Osteocyte (in vitro differentiated cells): ENCODE measurements at regions not wholly inside any gene's neighbourhood (a gene's known extent, or its start where the extent isn't known, plus 50 kb on each side); places are given as distances from the start of the nearest gene placed in this dataset.

Experiments
- DNase-seq: peaks from one replicate; pipeline ENCODE4 v3.0.0; 2021; ENCODE audit warnings: mixed read lengths; ENCODE audit not compliant: unreplicated experiment; ENCODE audit errors: extremely low spot score
- H3K27ac Mint-ChIP-seq: one replicate; pipeline ENCODE4 v1.8.0; 2021; ENCODE audit warnings: mild to moderate bottlenecking, mixed read lengths; ENCODE audit not compliant: unreplicated experiment
- H3K27me3 Mint-ChIP-seq: one replicate; pipeline ENCODE4 v1.8.0; 2021; ENCODE audit warnings: mixed read lengths; ENCODE audit not compliant: unreplicated experiment
- H3K36me3 Mint-ChIP-seq: one replicate; pipeline ENCODE4 v1.8.0; 2021; ENCODE audit warnings: mixed read lengths; ENCODE audit not compliant: unreplicated experiment
- H3K4me1 Mint-ChIP-seq: one replicate; pipeline ENCODE4 v1.8.0; 2021; ENCODE audit warnings: mixed read lengths; ENCODE audit not compliant: unreplicated experiment
- H3K4me3 Mint-ChIP-seq: one replicate; pipeline ENCODE4 v1.8.0; 2021; ENCODE audit warnings: mild to moderate bottlenecking, moderate library complexity, mixed read lengths; ENCODE audit not compliant: unreplicated experiment
- H3K9me3 Mint-ChIP-seq: one replicate; pipeline ENCODE4 v1.8.0; 2021; ENCODE audit warnings: mixed read lengths; ENCODE audit not compliant: unreplicated experiment
- CTCF ChIP-seq: fragments of 200-600 bp; sonication (generic); IDR thresholded peaks from 2 replicates; pipeline ENCODE4 v1.5.0; 2021; ENCODE audit warnings: antibody characterized with exemption, mild to moderate bottlenecking, moderate library complexity

DNA sequence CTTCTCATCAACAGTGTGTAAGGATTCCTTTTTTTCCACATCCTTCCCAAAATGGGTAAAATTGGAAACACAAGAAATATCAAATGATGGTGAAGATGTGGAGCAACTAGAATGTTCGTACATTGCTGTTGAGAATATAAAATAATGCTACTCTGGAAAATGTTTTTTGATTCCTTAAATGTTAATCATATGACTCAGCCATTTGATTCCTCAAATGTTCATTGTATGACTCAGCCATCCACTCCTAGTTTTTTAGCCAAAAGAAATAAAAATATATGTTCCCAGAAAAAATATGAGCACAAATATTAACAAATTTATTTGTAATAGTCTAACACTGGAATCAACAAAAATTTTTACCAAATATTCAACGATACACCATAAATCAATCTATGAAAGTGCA, 1108.6 kb downstream of the LRFN5 start:
- peak overlapping the region; percentile 53 for H3K27ac Mint-ChIP-seq
- peaks cover 14% of the 10 kb centered on the region for H3K9me3 Mint-ChIP-seq
- H3K4me1 Mint-ChIP-seq = peaks cover 26% of the 10 kb centered on the region
- H3K4me3 Mint-ChIP-seq = no peak overlapping the region
- TF ChIP-seq CTCF = no peak
- peaks cover 4% of the 10 kb centered on the region for H3K36me3 Mint-ChIP-seq
- H3K27me3 Mint-ChIP-seq = no peaks in the 10 kb centered on the region
- DNase-seq = no peak

DNA sequence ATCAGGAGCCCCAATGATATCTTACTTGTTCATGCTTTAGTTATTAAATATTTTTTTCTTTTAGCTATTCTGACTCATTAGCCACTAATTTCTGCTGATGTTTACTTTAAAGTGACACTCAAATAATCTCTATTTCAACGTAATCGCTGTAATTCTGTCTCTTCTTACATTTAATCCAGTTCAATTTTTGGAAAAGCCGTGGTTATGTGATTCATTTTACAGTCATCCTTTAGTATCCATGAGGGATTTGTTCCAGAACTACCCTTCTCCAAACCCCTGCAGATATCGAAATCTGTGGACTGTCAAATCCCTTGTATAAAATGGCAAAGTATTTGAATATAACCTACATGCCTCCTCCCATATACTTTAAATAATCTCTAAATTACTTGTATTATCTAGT, 1103.4 kb downstream of the LRFN5 start:
- no peak for DNase-seq
- Mint-ChIP-seq H3K36me3 (peaks cover 4% of the 10 kb centered on the region), H3K9me3 (peaks cover 8% of the 10 kb centered on the region), H3K27ac (no peak overlapping the region), H3K27me3 (no peaks in the 10 kb centered on the region), H3K4me3 (no peak overlapping the region), H3K4me1 (peaks cover 10% of the 10 kb centered on the region)
- no peak for TF ChIP-seq CTCF

DNA sequence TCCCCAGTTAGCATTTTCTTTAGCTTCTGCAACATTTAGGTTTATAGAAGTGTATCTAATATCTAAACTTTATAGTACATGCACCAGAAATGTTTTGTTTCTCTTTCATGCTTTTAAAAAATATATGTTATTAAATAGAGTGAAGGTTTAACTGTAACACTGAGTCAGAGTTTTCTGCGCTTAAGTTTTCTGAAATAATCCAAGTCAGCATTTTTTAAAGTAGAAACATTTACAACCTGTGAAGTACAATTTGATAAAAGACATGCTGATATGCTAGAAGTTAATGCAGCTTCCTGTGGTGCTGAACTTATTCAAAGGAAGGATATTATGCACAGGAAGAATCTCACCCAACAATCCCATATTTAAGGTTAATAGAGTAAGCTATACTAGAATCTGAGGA, 1096.8 kb downstream of the LRFN5 start:
- Mint-ChIP-seq H3K4me1 (no peaks in the 10 kb centered on the region), H3K36me3 (no peaks in the 10 kb centered on the region), H3K9me3 (no peaks in the 10 kb centered on the region), H3K27ac (no peak overlapping the region), H3K4me3 (no peak overlapping the region), H3K27me3 (no peaks in the 10 kb centered on the region)
- TF ChIP-seq CTCF = no peak
- DNase-seq = no peak

DNA sequence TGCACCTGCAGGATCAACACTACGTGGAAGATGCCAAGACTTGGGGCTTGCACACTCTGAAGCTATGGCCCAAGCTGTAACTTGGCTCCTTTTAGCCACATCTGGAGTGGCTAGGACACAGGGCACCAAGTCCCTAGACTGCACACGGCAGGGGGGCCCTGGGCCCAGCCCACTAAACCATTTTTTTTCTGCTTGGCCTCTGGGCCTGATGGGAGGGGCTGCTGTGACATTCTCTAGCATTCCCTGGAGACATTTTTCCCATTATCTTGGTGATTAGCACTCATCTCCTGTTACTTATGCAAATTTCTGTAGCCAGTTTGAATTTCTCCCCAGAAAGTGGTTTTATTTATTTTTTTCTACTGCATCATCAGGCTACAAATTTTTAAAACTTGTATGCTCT, 1080.7 kb downstream of the LRFN5 start:
- Mint-ChIP-seq H3K36me3 (no peaks in the 10 kb centered on the region), H3K27me3 (no peaks in the 10 kb centered on the region), H3K27ac (no peak overlapping the region), H3K4me1 (no peaks in the 10 kb centered on the region), H3K4me3 (no peak overlapping the region), H3K9me3 (peaks cover 16% of the 10 kb centered on the region)
- TF ChIP-seq CTCF = no peak
- DNase-seq = no peak

DNA sequence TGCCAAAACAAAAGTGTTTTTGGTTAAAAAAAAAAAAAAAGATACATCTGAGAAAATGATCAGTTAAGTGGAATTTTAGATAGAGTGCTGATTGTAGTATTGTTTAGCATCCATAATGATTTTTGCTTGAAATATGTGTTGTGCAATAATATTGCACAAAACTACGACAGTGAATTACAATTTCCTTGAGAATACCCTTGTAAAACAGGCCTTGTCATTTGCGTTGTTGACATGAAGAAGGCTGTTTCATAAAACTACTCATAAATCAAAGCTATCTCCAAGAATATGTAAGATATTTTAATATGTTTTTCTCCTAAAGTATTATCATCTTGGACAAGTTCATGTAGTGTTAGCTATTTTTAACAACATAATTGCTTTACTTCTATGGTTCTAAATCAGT, 1077.0 kb downstream of the LRFN5 start:
- H3K36me3 Mint-ChIP-seq = no peaks in the 10 kb centered on the region
- DNase-seq = no peak
- no peak overlapping the region for H3K4me3 Mint-ChIP-seq
- H3K9me3 Mint-ChIP-seq = no peaks in the 10 kb centered on the region
- no peak for TF ChIP-seq CTCF
- no peaks in the 10 kb centered on the region for H3K27me3 Mint-ChIP-seq
- H3K27ac Mint-ChIP-seq = no peak overlapping the region
- no peaks in the 10 kb centered on the region for H3K4me1 Mint-ChIP-seq
